A549 (cell line): ENCODE measurements at regions not wholly inside any gene's neighbourhood (a gene's known extent, or its start where the extent isn't known, plus 50 kb on each side); places are given as distances from the start of the nearest gene placed in this dataset.
"Not testable (repeated sequence)": the region's sequence is repeated elsewhere in the genome, so short reads cannot be mapped to it uniquely, and the experiment has no call there.

ENCODE experiments used
- ATAC-seq, 2 experiments: fragments of 200-7000 bp in 1 of 2; fragments of >200 bp in 1 of 2; cut with Nextera tagmentation in 1 of 2; cut with Tn5 transposase in 1 of 2; 3 replicates each; pipeline versions ENCODE4 v1.8.0 to v1.9.1; 2018 to 2020; ENCODE audit warnings: mild to moderate bottlenecking in 1 of 2, moderate library complexity in 1 of 2
- CTCF ChIA-PET: fragments of 300-600 bp; sonication (Branson Sonifier 250); formaldehyde crosslinking; extraction: SDS; loops from one replicate; lab custom pipeline; 2021; ENCODE audit warnings: antibody characterized with exemption, inconsistent platforms; lab: Yijun Ruan, JAX
- POLR2A ChIA-PET: fragments of 350-600 bp; formaldehyde crosslinking; extraction: SDS; loops from one replicate; lab custom pipeline; 2021; ENCODE audit warnings: antibody characterized with exemption, inconsistent platforms; lab: Yijun Ruan, JAX
- DNase-seq, 2 experiments: peaks; one replicate each; pipeline versions ENCODE4 v3.0.0 to v3.0.0-alpha.2; 2011 to 2016; ENCODE audit warnings: low read depth in 1 of 2, low spot score in 1 of 2
- FAIRE-seq: peaks from 2 replicates; lab custom pipeline; 2011; peaks lifted over from hg19 to GRCh38; lab: Jason Lieb, UNC
- H3K27ac ChIP-seq, 2 experiments: fragments of >200 bp; sonication (Bioruptor Twin); formaldehyde crosslinking; 3 replicates each; pipeline ENCODE4 v1.5.1; 2016 to 2017
- H3K4me1 ChIP-seq: fragments of >200 bp; sonication (Bioruptor Twin); formaldehyde crosslinking; 3 replicates; pipeline ENCODE4 v1.6.1; 2016
- H3K4me2 ChIP-seq: fragments of >200 bp; sonication (Bioruptor Twin); formaldehyde crosslinking; 3 replicates; pipeline ENCODE4 v1.6.1; 2016
- H3K4me3 ChIP-seq: fragments of >200 bp; sonication (Bioruptor Twin); formaldehyde crosslinking; 3 replicates; pipeline ENCODE4 v1.5.1; 2016
- H3K9me3 ChIP-seq: fragments of >200 bp; sonication (Bioruptor Twin); formaldehyde crosslinking; 3 replicates; pipeline ENCODE4 v1.6.1; 2016
- BHLHE40 ChIP-seq: IDR thresholded peaks from 2 replicates; pipeline ENCODE4 v1.6.1; 2012; ENCODE audit warnings: low read depth, low read length, inconsistent platforms
- CBX8 ChIP-seq: fragments of 200-600 bp; sonication (generic); IDR thresholded peaks from 2 replicates; pipeline ENCODE4 v1.6.1; 2016
- CHD2 ChIP-seq: fragments of 150-350 bp; IDR thresholded peaks from 2 replicates; pipeline ENCODE4 v1.6.1; 2014; ENCODE audit warnings: low read length; ENCODE audit not compliant: partially characterized antibody
- CHD4 ChIP-seq: fragments of 200-600 bp; sonication (generic); IDR thresholded peaks from 2 replicates; pipeline ENCODE4 v1.6.1; 2016; ENCODE audit warnings: antibody characterized with exemption, mild to moderate bottlenecking, borderline replicate concordance
- EP300 ChIP-seq, 2 experiments: fragments of >200 bp; sonication (Bioruptor Twin); formaldehyde crosslinking; IDR thresholded peaks; 2 replicates in 1 of 2; 3 replicates in 1 of 2; pipeline ENCODE4 v1.6.1; 2016 to 2017
- FOSB ChIP-seq: fragments of 250-450 bp; sonication (Bioruptor Pico); IDR thresholded peaks from 2 replicates; pipeline ENCODE4 v1.5.0; 2020; ENCODE audit warnings: mild to moderate bottlenecking, moderate library complexity
- GATA3 ChIP-seq: IDR thresholded peaks from 2 replicates; pipeline ENCODE4 v1.6.1; 2012; ENCODE audit warnings: borderline replicate concordance
- HEYL ChIP-seq: fragments of 250-450 bp; sonication (Bioruptor Pico); IDR thresholded peaks from 2 replicates; pipeline ENCODE4 v1.8.0; 2021; ENCODE audit warnings: mild to moderate bottlenecking, moderate library complexity
- HOXB13 ChIP-seq: fragments of 250-450 bp; sonication (Bioruptor Pico); IDR thresholded peaks from 2 replicates; pipeline ENCODE4 v1.5.0; 2020; ENCODE audit warnings: low read depth, mild to moderate bottlenecking, moderate library complexity
- HOXB5 ChIP-seq: fragments of 250-450 bp; sonication (Bioruptor Pico); IDR thresholded peaks from 2 replicates; pipeline ENCODE4 v1.5.0; 2020; ENCODE audit warnings: mild to moderate bottlenecking, moderate library complexity
- KDM1A ChIP-seq: fragments of 200-600 bp; sonication (generic); IDR thresholded peaks from 2 replicates; pipeline ENCODE4 v1.6.1; 2016; ENCODE audit warnings: low read depth, mild to moderate bottlenecking
- MAFK ChIP-seq: fragments of 450-650 bp; IDR thresholded peaks from 2 replicates; pipeline ENCODE4 v1.6.1; 2014; ENCODE audit not compliant: partially characterized antibody
- MYC ChIP-seq: IDR thresholded peaks from 2 replicates; pipeline ENCODE4 v1.6.1; 2012; ENCODE audit warnings: mild to moderate bottlenecking, inconsistent platforms, low read length, improper control_type of control experiment, borderline replicate concordance
- NR3C1 ChIP-seq: fragments of >200 bp; sonication (Bioruptor Twin); formaldehyde crosslinking; IDR thresholded peaks from 3 replicates; pipeline ENCODE4 v1.6.1; 2017
- PHF8 ChIP-seq: fragments of 200-600 bp; sonication (generic); IDR thresholded peaks from 2 replicates; pipeline ENCODE4 v1.6.1; 2016; ENCODE audit warnings: low read depth, mild to moderate bottlenecking, antibody characterized with exemption, moderate library complexity, borderline replicate concordance
- RARB ChIP-seq: fragments of 250-450 bp; sonication (Bioruptor Pico); IDR thresholded peaks from 2 replicates; pipeline ENCODE4 v1.8.0; 2021; ENCODE audit warnings: mild to moderate bottlenecking, moderate library complexity
- RFX5 ChIP-seq: fragments of 450-650 bp; IDR thresholded peaks from 2 replicates; pipeline ENCODE4 v1.7.1; 2014; ENCODE audit warnings: antibody characterized with exemption, mild to moderate bottlenecking, moderate library complexity
- TFCP2L1 ChIP-seq: fragments of 250-450 bp; sonication (Bioruptor Pico); IDR thresholded peaks from 2 replicates; pipeline ENCODE4 v1.5.0; 2021; ENCODE audit warnings: mild to moderate bottlenecking
- TP53 ChIP-seq: fragments of 250-450 bp; sonication (Bioruptor Pico); IDR thresholded peaks from 2 replicates; pipeline ENCODE4 v1.5.0; 2021; ENCODE audit warnings: mild to moderate bottlenecking, moderate library complexity
- ZC3H11A ChIP-seq: fragments of 450-650 bp; IDR thresholded peaks from 2 replicates; pipeline ENCODE4 v1.6.1; 2014; ENCODE audit warnings: antibody characterized with exemption, mild to moderate bottlenecking
- ZFP36 ChIP-seq: fragments of 450-650 bp; IDR thresholded peaks from 2 replicates; pipeline ENCODE4 v1.6.1; 2014; ENCODE audit warnings: borderline replicate concordance; ENCODE audit not compliant: partially characterized antibody
- WGBS: methylation state at CpG from one replicate; pipeline ENCODE4 v1.1.6; 2017; ENCODE audit errors: missing lambda C conversion rate; 5-methylcytosine and 5-hydroxymethylcytosine counted together
- TF ChIP-seq, protein P1 (sequence below): fragments of 450-650 bp; IDR thresholded peaks from 2 replicates; pipeline ENCODE4 v1.6.1; 2014; ENCODE audit warnings: antibody characterized with exemption
- TF ChIP-seq, protein P2 (sequence below): fragments of 250-450 bp; sonication (Bioruptor Pico); IDR thresholded peaks from 2 replicates; pipeline ENCODE4 v1.5.0; 2021; ENCODE audit warnings: mild to moderate bottlenecking, moderate library complexity, borderline replicate concordance
- TF ChIP-seq, protein P3 (sequence below): fragments of 250-450 bp; sonication (Bioruptor Pico); IDR thresholded peaks from 2 replicates; pipeline ENCODE4 v1.5.0; 2020; ENCODE audit warnings: low read depth, mild to moderate bottlenecking, moderate library complexity
- TF ChIP-seq, protein P4 (sequence below): fragments of >200 bp; sonication (Bioruptor Twin); formaldehyde crosslinking; IDR thresholded peaks from 3 replicates; pipeline ENCODE4 v1.5.1; 2016
- TF ChIP-seq, protein P5 (sequence below): IDR thresholded peaks from 2 replicates; pipeline ENCODE4 v1.6.1; 2012

- ATAC-seq = no peak
Measured at GRCh38 chr2:167332358-167332757, 444.1 kb downstream of the XIRP2 start.

GRCh38 chr2:167331636-167332232 is 443.5 kb downstream of the XIRP2 start:
- no peaks in the 10 kb centered on the region for H3K4me1 ChIP-seq
- ChIA-PET CTCF (no interaction called here), POLR2A (no interaction called here)
- no peaks in the 10 kb centered on the region for H3K9me3 ChIP-seq
- WGBS = 80% methylated on average over 2 of the region's 5 CpGs
- no peak for FAIRE-seq
- no peak overlapping the region for H3K4me3 ChIP-seq
- DNase-seq = peak in 1 of 2 experiments; percentile 11
- H3K4me2 ChIP-seq = no peak overlapping the region
- ATAC-seq = peak in 1 of 2 experiments; percentile 71; a peak in 3 of 6 replicates
- TF ChIP-seq CHD4 (no peak), HEYL (CRISPR knock-in tag) (no peak), RARB (CRISPR knock-in tag) (no peak), RFX5 (no peak), NR3C1 (no peak), CBX8 (no peak), CHD2 (no peak), KDM1A (no peak), PHF8 (no peak), TFCP2L1 (CRISPR knock-in tag) (no peak), HOXB13 (no peak), FOSB (CRISPR knock-in tag) (no peak), GATA3 (no peak), EP300 (IDR thresholded peaks at IDR 0.05) (no peak), TP53 (no peak), HOXB5 (CRISPR knock-in tag) (no peak)
- TF ChIP-seq, protein P1, sequence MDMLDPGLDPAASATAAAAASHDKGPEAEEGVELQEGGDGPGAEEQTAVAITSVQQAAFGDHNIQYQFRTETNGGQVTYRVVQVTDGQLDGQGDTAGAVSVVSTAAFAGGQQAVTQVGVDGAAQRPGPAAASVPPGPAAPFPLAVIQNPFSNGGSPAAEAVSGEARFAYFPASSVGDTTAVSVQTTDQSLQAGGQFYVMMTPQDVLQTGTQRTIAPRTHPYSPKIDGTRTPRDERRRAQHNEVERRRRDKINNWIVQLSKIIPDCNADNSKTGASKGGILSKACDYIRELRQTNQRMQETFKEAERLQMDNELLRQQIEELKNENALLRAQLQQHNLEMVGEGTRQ = no peak
- H3K27ac ChIP-seq = no peak overlapping the region

More at GRCh38 chr2:167332358-167332757, 444.1 kb downstream of the XIRP2 start:
- ChIA-PET CTCF (no interaction called here), POLR2A (no interaction called here)
- FAIRE-seq (no peak), DNase-seq (no peak)
- TF ChIP-seq MYC (no peak), ZFP36 (no peak), ZC3H11A (no peak), BHLHE40 (no peak), MAFK (no peak), CHD4 (no peak)
- TF ChIP-seq, protein P2, sequence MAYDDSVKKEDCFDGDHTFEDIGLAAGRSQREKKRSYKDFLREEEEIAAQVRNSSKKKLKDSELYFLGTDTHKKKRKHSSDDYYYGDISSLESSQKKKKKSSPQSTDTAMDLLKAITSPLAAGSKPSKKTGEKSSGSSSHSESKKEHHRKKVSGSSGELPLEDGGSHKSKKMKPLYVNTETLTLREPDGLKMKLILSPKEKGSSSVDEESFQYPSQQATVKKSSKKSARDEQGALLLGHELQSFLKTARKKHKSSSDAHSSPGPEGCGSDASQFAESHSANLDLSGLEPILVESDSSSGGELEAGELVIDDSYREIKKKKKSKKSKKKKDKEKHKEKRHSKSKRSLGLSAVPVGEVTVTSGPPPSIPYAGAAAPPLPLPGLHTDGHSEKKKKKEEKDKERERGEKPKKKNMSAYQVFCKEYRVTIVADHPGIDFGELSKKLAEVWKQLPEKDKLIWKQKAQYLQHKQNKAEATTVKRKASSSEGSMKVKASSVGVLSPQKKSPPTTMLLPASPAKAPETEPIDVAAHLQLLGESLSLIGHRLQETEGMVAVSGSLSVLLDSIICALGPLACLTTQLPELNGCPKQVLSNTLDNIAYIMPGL = no peak
- TF ChIP-seq, protein P3, sequence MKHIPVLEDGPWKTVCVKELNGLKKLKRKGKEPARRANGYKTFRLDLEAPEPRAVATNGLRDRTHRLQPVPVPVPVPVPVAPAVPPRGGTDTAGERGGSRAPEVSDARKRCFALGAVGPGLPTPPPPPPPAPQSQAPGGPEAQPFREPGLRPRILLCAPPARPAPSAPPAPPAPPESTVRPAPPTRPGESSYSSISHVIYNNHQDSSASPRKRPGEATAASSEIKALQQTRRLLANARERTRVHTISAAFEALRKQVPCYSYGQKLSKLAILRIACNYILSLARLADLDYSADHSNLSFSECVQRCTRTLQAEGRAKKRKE (CRISPR knock-in tag) = no peak
- TF ChIP-seq, protein P1 = no peak
- TF ChIP-seq, protein P4, sequence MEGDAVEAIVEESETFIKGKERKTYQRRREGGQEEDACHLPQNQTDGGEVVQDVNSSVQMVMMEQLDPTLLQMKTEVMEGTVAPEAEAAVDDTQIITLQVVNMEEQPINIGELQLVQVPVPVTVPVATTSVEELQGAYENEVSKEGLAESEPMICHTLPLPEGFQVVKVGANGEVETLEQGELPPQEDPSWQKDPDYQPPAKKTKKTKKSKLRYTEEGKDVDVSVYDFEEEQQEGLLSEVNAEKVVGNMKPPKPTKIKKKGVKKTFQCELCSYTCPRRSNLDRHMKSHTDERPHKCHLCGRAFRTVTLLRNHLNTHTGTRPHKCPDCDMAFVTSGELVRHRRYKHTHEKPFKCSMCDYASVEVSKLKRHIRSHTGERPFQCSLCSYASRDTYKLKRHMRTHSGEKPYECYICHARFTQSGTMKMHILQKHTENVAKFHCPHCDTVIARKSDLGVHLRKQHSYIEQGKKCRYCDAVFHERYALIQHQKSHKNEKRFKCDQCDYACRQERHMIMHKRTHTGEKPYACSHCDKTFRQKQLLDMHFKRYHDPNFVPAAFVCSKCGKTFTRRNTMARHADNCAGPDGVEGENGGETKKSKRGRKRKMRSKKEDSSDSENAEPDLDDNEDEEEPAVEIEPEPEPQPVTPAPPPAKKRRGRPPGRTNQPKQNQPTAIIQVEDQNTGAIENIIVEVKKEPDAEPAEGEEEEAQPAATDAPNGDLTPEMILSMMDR = no peak
- TF ChIP-seq, protein P5, sequence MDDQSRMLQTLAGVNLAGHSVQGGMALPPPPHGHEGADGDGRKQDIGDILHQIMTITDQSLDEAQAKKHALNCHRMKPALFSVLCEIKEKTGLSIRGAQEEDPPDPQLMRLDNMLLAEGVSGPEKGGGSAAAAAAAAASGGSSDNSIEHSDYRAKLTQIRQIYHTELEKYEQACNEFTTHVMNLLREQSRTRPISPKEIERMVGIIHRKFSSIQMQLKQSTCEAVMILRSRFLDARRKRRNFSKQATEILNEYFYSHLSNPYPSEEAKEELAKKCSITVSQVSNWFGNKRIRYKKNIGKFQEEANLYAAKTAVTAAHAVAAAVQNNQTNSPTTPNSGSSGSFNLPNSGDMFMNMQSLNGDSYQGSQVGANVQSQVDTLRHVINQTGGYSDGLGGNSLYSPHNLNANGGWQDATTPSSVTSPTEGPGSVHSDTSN = no peak
- Histone ChIP-seq H3K4me2 (no peak overlapping the region), H3K9me3 (no peaks in the 10 kb centered on the region), H3K4me3 (no peak overlapping the region), H3K27ac (no peak overlapping the region), H3K4me1 (no peaks in the 10 kb centered on the region)
- 46% methylated on average over 2 of the region's 2 CpGs for WGBS

DNA sequence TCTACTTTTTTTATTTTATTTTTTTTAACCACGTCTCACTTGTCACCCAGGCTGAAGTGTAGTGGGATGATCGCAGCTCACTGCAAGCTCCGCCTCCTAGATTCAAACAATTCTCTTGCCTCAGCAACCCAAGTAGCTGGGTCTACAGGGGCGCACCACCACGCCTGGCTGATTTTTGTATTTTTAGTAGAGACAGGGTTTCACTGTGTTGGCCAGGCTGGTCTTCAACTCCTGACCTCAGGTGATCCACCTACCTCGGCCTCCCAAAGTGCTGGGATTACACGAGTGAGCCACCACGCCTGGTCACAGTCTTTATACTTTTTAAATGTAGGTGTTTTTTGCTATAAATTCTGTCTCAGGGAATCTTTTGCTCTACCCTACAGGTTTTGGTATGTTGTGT is 440.5 kb downstream of the XIRP2 start:
- POLR2A ChIA-PET, H3K27ac ChIP-seq, DNase-seq, CTCF ChIA-PET, H3K4me1 ChIP-seq, H3K4me2 ChIP-seq, H3K9me3 ChIP-seq, H3K4me3 ChIP-seq, ATAC-seq, FAIRE-seq: not testable (repeated sequence)
- 64% methylated on average over 8 of the region's 8 CpGs for WGBS
